Right hindlimb (tissue), 1 donor: ENCODE measurements at regions not wholly inside any gene's neighbourhood (a gene's known extent, or its start where the extent isn't known, plus 50 kb on each side); places are given as distances from the start of the nearest gene placed in this dataset.

Experiments used
- DNase-seq: peaks from one replicate; pipeline ENCODE4 v3.0.0-alpha.2; 2018

- DNase-seq = no peak
Observed at GRCh38 chr6:156027248-156027626, 571.6 kb upstream of the NOX3 start.

- no peak for DNase-seq
Observed at GRCh38 chr6:156026486-156027247, 571.0 kb upstream of the NOX3 start.

- no peak for DNase-seq
Observed at GRCh38 chr6:156024339-156024738, 568.7 kb upstream of the NOX3 start.

GRCh38 chr6:156021746-156022396 lies 566.2 kb upstream of the NOX3 start:
- no peak for DNase-seq

GRCh38 chr6:156017838-156018237 lies 562.2 kb upstream of the NOX3 start:
- DNase-seq = no peak

GRCh38 chr6:156016186-156016976 lies 560.7 kb upstream of the NOX3 start:
- DNase-seq = no peak

GRCh38 chr6:156013155-156013554 lies 557.5 kb upstream of the NOX3 start:
- no peak for DNase-seq

- DNase-seq = no peak
Observed at GRCh38 chr6:156009656-156010055, 554.0 kb upstream of the NOX3 start.

GRCh38 chr6:156004796-156005195 lies 549.2 kb upstream of the NOX3 start:
- no peak for DNase-seq

- DNase-seq = no peak
Observed at GRCh38 chr6:155996151-155996550, 540.5 kb upstream of the NOX3 start.

- DNase-seq = no peak
Observed at GRCh38 chr6:155995281-155995680, 539.6 kb upstream of the NOX3 start.

GRCh38 chr6:155994086-155994485 lies 538.4 kb upstream of the NOX3 start:
- no peak for DNase-seq

GRCh38 chr6:155993240-155993639 lies 537.6 kb upstream of the NOX3 start:
- no peak for DNase-seq

GRCh38 chr6:155985660-155986138 lies 530.1 kb upstream of the NOX3 start:
- DNase-seq = peak; percentile 86

GRCh38 chr6:155980768-155981079 lies 525.1 kb upstream of the NOX3 start:
- DNase-seq = no peak

- no peak for DNase-seq
Observed at GRCh38 chr6:155980014-155980767, 524.6 kb upstream of the NOX3 start.

- no peak for DNase-seq
Observed at GRCh38 chr6:155975506-155975905, 519.9 kb upstream of the NOX3 start.

- no peak for DNase-seq
Observed at GRCh38 chr6:155974811-155975323, 519.2 kb upstream of the NOX3 start.

GRCh38 chr6:155974359-155974758 lies 518.7 kb upstream of the NOX3 start:
- DNase-seq = no peak

- DNase-seq = no peak
Observed at GRCh38 chr6:155970876-155971708, 515.5 kb upstream of the NOX3 start.

- no peak for DNase-seq
Observed at GRCh38 chr6:155970472-155970871, 514.8 kb upstream of the NOX3 start.

- DNase-seq = no peak
Observed at GRCh38 chr6:155968921-155969320, 513.3 kb upstream of the NOX3 start.
